Loucy (cell line): ENCODE measurements at regions not wholly inside any gene's neighbourhood (a gene's known extent, or its start where the extent isn't known, plus 50 kb on each side); places are given as distances from the start of the nearest gene placed in this dataset.

Experiments used
- CTCF ChIP-seq: fragments of 200-600 bp; sonication (generic); conservative IDR thresholded peaks from 2 replicates; pipeline ENCODE4 v1.5.1; 2014; ENCODE audit warnings: mild to moderate bottlenecking, antibody characterized with exemption, low read length
- EZH2phosphoT487 ChIP-seq: fragments of 200-600 bp; IDR thresholded peaks from 2 replicates; pipeline ENCODE4 v1.6.1; 2018; ENCODE audit warnings: antibody characterized with exemption, mild to moderate bottlenecking, moderate library complexity, borderline replicate concordance

- TF ChIP-seq CTCF (no peak), EZH2phosphoT487 (no peak)
Observed at GRCh38 chr3:17936736-17937480, 194.5 kb upstream of the TBC1D5 start.
